NCI-H82 treated with DMSO at 0.1 percent for 48 hours (cell line): ENCODE measurements at regions not wholly inside any gene's neighbourhood (a gene's known extent, or its start where the extent isn't known, plus 50 kb on each side); places are given as distances from the start of the nearest gene placed in this dataset.
"Not testable (repeated sequence)": the region's sequence is repeated elsewhere in the genome, so short reads cannot be mapped to it uniquely, and the experiment has no call there.

Source experiments
- DNase-seq: peaks from one replicate; lab custom pipeline; 2025; ENCODE audit not compliant: unreplicated experiment; lab: John Stamatoyannopoulos, UW

- no peak for DNase-seq
These were observed 312.5 kb downstream of the ZIC3 start for GRCh38 chrX:137878401-137878800.

- no peak for DNase-seq
These were observed 317.0 kb downstream of the ZIC3 start for GRCh38 chrX:137882960-137883359.

GRCh38 chrX:137884813-137885212 is 318.9 kb downstream of the ZIC3 start:
- DNase-seq: not testable (repeated sequence)

DNA sequence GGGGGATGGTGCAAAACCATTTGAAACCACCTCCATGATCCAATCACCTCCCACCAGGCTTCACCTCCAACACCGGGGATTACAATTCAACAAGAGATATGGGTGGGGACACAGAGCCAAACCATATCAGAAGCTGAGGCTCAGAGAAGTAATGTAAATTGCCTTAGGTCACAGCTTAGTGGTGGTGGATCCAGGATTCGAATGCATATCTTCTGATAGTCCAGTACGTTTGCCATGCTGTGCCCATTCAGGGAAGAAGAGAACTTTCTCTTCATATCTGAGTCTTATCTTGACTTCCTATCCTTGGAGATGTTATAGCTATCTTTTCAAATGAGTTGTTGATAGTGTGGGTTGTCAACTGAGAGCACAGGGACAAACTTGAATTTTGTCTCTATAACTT is 325.5 kb downstream of the ZIC3 start:
- DNase-seq: no peak

DNA sequence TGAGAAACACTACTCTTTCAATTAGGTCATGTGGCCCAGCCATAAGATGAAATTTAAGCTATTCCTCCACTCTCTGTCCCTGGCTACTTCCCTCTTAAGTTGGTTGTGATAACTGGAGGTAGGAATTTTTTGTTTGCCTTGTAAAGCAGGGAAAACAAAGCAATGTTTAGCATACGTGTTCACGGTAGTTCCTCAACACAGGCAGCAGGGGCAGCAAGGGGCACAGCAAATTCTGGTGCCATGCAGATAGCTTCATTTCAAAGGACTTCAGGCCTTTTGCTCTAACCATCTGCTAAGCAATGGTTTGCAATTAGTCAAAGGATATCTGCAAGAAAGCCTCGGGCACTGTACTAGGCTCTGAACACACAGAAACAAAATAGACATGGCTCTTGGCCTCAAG is 330.2 kb downstream of the ZIC3 start:
- no peak for DNase-seq

- DNase-seq: no peak
These were observed 349.5 kb downstream of the ZIC3 start for GRCh38 chrX:137915466-137915865.

DNA sequence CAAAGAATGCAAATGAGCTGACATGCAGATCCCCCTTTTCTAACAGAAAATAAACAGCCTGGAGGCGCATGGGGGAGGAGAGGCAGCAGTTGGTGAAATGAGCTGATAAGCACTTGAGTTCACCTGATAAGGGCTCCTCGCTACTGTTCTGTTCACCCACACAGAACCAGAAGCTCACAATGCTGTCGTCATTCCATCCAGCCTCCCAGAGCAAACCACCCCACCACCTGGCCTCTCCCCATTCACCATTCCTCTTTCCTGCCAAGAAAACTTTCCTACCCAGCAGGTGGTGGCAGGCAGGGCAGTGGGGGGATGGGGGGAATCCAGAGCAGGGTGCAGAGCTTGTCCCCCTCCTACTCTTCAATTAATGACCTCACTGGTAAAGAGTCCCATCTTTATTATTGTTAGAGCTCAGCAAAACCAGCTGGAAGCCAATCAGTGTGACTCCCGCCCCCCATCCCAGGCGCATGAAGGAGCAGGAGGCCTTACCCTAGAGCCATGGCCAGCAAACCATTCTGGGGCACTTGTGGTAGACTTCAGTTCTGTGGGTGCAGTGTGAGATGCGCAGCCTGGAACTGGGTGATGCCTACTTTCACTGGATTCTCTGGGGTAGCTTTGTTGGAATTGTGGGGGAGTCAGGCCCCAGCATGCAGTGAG is 350.3 kb downstream of the ZIC3 start:
- DNase-seq: no peak

DNA sequence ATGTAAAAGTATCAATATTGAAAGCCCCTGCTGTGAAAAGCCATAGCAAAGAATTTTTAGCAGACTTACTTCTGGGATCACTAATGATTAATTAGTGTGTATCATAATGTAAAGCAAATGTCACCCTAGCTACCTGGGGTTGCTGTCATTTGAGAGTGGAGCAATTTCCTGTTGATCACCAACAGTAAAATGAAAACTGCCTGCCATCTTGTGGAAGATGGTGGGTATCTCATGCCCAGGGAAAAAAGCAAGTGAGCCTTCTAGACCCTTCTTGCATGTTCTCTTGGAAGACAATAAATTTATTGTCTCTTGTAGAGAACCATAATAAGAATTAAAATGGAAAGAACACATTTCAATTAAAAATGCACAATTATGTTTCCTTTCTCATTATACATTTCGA is 360.2 kb downstream of the ZIC3 start:
- no peak for DNase-seq

DNA sequence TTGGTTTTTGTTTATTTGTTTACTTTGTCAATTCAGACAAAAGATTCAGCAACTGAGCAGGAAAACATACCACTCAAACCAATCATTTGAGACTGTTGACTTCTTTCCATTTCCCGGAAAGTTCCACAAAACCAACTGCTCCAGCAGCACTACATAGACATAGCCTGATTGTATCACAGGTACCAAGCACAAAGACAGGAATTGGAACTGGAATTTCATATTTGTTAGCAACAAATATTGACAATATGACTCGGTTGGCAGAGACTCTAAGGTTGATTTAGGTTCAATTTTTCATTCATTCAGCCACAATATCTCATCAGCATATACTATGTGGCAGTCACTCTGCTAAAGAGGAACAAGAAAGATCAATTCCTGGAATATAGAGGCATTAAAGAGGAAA is 364.0 kb downstream of the ZIC3 start:
- no peak for DNase-seq

GRCh38 chrX:137930533-137930932 is 364.6 kb downstream of the ZIC3 start:
- DNase-seq: no peak

DNA sequence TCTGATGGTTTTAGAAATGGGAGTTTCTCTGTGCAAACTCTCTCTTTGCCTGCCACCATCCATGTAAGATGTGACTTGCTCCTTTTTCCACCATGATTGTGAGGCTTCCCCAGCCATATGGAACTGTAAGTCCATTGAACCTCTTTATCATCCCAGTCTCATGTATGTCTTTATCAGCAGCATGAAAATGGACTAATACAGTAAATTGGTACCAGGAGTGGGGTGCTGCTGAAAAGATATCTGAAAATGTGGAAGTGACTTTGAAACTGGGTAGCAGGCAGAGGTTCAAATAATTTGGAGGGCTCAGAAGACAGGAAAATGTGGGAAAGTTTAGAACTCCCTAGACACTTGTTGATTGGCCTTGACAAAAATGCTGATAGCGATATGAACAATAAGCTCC is 368.3 kb downstream of the ZIC3 start:
- DNase-seq: not testable (repeated sequence)

DNA sequence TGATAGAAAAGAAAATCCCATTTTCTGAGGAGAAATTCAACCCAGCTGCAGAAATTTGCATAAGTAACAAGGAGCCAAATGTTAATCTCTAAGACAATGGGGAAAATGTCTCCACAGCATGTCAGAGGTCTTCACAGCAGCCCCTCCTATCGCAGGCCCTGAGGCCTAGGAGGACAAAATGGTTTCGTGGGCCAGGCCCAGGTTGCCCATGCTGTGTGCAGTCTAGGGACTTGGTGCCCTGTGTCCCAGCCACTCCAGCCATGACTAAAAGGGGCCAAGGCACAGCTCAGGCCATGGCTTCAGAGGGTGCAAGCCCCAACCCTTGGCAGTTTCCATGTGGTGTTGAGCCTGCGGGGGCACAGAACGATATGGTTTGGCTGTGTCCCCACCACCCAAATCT is 369.0 kb downstream of the ZIC3 start:
- not testable (repeated sequence) for DNase-seq

- DNase-seq: no peak
These were observed 379.5 kb downstream of the ZIC3 start for GRCh38 chrX:137945470-137945869.

GRCh38 chrX:137969191-137969590 is 403.3 kb downstream of the ZIC3 start:
- no peak for DNase-seq

GRCh38 chrX:137982472-137983172 is 416.7 kb downstream of the ZIC3 start:
- DNase-seq: no peak

DNA sequence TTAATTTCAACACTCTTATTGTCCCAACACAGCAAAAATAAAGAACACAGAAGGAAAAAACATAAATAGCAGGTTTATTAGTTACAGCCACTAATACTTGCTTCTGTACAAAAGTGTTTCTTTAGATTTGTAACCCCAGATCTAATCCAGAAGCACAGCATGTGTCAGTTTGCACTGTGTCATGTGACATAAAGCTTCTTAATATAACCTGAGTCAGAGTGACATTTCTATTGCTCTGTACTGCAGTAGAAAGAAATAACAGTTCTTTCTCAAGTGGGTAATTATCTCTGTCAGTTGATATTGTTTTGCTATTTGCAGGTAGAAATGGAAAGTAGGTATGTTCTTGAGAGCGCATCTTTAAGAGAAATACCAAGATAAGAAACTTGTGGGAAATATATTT is 422.5 kb downstream of the ZIC3 start:
- DNase-seq: no peak

- DNase-seq: no peak
These were observed 432.7 kb downstream of the ZIC3 start for GRCh38 chrX:137998619-137999018.

GRCh38 chrX:137999071-137999470 is 433.1 kb downstream of the ZIC3 start:
- no peak for DNase-seq

DNA sequence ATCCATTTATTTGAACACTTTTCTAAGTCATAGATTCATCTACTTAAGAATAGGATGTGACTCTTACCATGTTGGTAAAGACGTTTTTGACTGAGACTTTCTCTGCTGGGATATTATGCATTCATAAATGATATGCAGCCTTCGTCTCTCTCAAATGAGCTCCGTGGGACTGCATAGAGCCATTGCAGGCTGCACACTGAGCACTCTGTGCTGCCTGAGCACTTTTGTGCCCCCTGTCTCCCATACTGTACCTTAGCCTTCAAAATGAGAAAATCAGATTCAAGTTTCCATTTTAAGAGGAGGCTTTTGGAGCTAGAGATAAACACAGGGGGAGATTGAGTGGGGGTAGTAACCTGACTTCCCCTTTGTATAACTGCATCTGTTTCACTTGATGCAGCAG is 433.6 kb downstream of the ZIC3 start:
- DNase-seq: no peak

DNA sequence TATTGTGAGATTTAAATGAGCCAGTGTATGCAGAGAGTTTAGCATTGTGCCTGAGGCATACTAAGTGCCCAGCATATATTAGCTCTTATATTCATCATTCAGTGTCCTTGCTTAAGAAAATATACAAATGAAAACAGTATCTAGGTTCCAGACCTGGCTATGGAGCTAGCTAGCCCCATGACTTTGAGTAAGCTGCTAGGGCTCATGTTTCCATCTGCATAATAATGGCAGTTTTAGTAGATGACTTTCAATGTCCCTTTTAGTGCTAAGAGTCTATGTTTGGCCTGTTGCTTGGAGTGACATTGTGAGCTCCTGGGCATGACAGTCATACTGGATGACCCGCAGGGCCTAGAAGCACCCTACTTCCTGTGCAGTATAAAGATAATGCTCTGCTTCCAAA is 435.3 kb downstream of the ZIC3 start:
- no peak for DNase-seq

DNA sequence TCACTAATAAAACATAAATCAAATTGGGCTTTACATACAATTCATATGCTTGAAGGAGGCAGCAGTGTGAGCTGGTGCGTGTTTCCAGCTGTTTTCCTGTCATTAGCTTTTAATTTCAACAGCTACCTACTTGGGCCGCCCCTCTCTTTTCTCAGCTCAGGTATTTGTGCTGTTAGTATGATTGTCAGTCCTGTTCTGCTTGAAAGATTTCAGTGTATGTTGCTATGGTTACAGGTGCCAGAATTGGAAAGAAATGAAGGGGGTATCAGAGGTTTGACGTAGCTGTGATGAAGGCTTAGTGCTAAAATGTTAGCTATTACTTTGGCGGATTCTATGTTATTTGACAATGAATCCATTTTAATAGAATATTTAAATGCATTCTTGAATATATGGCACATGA is 440.3 kb downstream of the ZIC3 start:
- no peak for DNase-seq

DNA sequence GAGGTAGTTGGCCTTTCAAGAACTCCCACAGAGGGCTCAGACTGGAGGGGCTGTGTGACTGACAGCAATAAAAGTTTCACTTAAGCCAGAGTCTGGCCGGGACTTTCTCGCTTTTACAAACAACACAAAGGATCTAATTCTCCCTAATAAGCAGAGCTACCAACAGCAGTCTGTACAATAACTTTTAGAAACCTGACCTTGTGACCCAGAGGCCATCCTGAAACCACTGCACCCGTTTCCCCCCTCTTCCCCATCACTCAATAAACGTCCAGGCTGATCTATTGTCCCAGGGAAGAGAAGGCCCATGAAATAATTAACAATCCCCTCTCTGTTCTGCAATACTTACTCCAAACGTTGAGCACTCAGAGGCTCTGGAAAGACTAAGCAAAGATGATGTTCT is 442.4 kb downstream of the ZIC3 start:
- no peak for DNase-seq

- DNase-seq: no peak
These were observed 445.5 kb downstream of the ZIC3 start for GRCh38 chrX:138011468-138011867.
